ENCODE measurements at regions not wholly inside any gene's neighbourhood (a gene's known extent, or its start where the extent isn't known, plus 50 kb on each side); places are given as distances from the start of the nearest gene placed in this dataset.

DNA sequence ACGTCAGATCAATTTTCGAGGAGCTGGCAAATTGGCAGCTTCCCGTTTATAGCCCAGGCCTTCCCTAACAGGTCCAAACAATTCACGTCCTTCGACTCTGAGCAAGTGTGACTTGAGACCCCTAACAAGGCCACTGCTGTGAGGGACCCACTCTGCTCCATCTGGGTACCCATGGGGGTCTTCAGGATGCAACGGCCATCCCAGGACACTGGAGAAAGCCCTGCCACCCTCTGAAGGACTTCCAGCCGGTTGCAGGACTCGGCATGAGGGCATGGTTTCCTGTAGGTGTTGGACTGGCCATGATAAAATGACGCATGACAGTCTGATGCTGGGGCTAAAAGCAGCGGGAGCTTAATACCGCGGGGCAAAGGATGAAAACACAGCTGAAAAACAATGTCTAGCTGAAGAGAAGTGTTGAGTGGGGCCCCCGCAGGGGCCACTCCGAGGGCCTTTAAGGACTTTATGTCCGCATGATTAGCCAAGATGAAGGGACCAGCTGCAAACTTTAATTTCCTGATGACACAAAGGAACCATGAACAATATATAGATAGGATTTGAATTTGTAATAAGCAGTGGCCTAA is 113.3 kb upstream of the ZNF521 start:
- POLR2A ChIA-PET = no interaction called here
- DNase-seq (ENCODE audit: low read depth in 1 of 2, low spot score in 1 of 2) = no peak
- FAIRE-seq = no peak
- Histone ChIP-seq H3K27ac (no peak overlapping the region), H3K4me2 (no peak overlapping the region), H3K4me1 (no peaks in the 10 kb centered on the region), H3K9me3 (no peaks in the 10 kb centered on the region), H3K4me3 (no peak overlapping the region)
- TF ChIP-seq PHF8 (IDR thresholded peaks at IDR 0.05; ENCODE audit: borderline replicate concordance, low read depth) (no peak), FOXS1 (CRISPR knock-in tag; IDR thresholded peaks at IDR 0.05) (no peak), CEBPB (IDR thresholded peaks at IDR 0.05) (no peak), TP53 (CRISPR knock-in tag; IDR thresholded peaks at IDR 0.05) (no peak), MAFK (IDR thresholded peaks at IDR 0.05; ENCODE audit: partially characterized antibody) (no peak), FOSL2 (IDR thresholded peaks at IDR 0.05) (no peak), FOSL2 (CRISPR knock-in tag; IDR thresholded peaks at IDR 0.05) (no peak), JUNB (IDR thresholded peaks at IDR 0.05) (no peak), CHD4 (IDR thresholded peaks at IDR 0.05; ENCODE audit: borderline replicate concordance) (no peak), HOXA7 (CRISPR knock-in tag; IDR thresholded peaks at IDR 0.05) (no peak), ESRRA (IDR thresholded peaks at IDR 0.05; ENCODE audit: borderline replicate concordance, low read length) (no peak), ELK1 (IDR thresholded peaks at IDR 0.05; ENCODE audit: low read depth, low read length) (no peak)
- TF ChIP-seq, protein P1, sequence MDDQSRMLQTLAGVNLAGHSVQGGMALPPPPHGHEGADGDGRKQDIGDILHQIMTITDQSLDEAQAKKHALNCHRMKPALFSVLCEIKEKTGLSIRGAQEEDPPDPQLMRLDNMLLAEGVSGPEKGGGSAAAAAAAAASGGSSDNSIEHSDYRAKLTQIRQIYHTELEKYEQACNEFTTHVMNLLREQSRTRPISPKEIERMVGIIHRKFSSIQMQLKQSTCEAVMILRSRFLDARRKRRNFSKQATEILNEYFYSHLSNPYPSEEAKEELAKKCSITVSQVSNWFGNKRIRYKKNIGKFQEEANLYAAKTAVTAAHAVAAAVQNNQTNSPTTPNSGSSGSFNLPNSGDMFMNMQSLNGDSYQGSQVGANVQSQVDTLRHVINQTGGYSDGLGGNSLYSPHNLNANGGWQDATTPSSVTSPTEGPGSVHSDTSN (IDR thresholded peaks at IDR 0.05) = no peak
- CTCF ChIA-PET = no interaction called here
- ATAC-seq = no peak
- 29% methylated on average over 11 of the region's 15 CpGs for WGBS (ENCODE audit: missing lambda C conversion rate)

GRCh38 chr18:25464227-25464626 is 112.3 kb upstream of the ZNF521 start:
- ChIA-PET CTCF (no interaction called here), POLR2A (no interaction called here)
- no peak for DNase-seq (ENCODE audit: low read depth in 1 of 2, low spot score in 1 of 2)
- Histone ChIP-seq H3K4me2 (no peak overlapping the region), H3K4me3 (no peak overlapping the region), H3K27ac (no peak overlapping the region), H3K4me1 (no peaks in the 10 kb centered on the region), H3K9me3 (no peaks in the 10 kb centered on the region)
- no peak for ATAC-seq
- FAIRE-seq = no peak
- no peak for TF ChIP-seq PHF8 (IDR thresholded peaks at IDR 0.05; ENCODE audit: borderline replicate concordance, low read depth)
- no peak for TF ChIP-seq RNF2 (IDR thresholded peaks at IDR 0.05; ENCODE audit: borderline replicate concordance, low read depth)
- no peak for TF ChIP-seq NPAS2 (CRISPR knock-in tag; IDR thresholded peaks at IDR 0.05; ENCODE audit: borderline replicate concordance)
- TF ChIP-seq POLR2AphosphoS2 (conservative IDR thresholded peaks at IDR 0.05; ENCODE audit: low read length) = no peak
- TF ChIP-seq ZNF302 (CRISPR knock-in tag; IDR thresholded peaks at IDR 0.05) = no peak
- no peak for TF ChIP-seq MAZ (IDR thresholded peaks at IDR 0.05; ENCODE audit: borderline replicate concordance, low read depth, low read length)
- TF ChIP-seq BHLHE40 (IDR thresholded peaks at IDR 0.05; ENCODE audit: low read depth, low read length) = no peak
- TF ChIP-seq EHMT2 (IDR thresholded peaks at IDR 0.05; ENCODE audit: low read depth) = no peak
- TF ChIP-seq, protein P2, sequence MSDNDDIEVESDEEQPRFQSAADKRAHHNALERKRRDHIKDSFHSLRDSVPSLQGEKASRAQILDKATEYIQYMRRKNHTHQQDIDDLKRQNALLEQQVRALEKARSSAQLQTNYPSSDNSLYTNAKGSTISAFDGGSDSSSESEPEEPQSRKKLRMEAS (IDR thresholded peaks at IDR 0.05) = no peak
- no peak for TF ChIP-seq GATA3 (IDR thresholded peaks at IDR 0.05; ENCODE audit: borderline replicate concordance)
- no peak for TF ChIP-seq HOXB5 (CRISPR knock-in tag; IDR thresholded peaks at IDR 0.05)
- TF ChIP-seq SREBF2 (IDR thresholded peaks at IDR 0.05) = no peak
- no peak for TF ChIP-seq EHF (CRISPR knock-in tag; IDR thresholded peaks at IDR 0.05)
- no peak for TF ChIP-seq SMC3 (IDR thresholded peaks at IDR 0.05)

Measured in A549 (cell line).